ENCODE measurements at regions not wholly inside any gene's neighbourhood (a gene's known extent, or its start where the extent isn't known, plus 50 kb on each side); places are given as distances from the start of the nearest gene placed in this dataset.

DNA sequence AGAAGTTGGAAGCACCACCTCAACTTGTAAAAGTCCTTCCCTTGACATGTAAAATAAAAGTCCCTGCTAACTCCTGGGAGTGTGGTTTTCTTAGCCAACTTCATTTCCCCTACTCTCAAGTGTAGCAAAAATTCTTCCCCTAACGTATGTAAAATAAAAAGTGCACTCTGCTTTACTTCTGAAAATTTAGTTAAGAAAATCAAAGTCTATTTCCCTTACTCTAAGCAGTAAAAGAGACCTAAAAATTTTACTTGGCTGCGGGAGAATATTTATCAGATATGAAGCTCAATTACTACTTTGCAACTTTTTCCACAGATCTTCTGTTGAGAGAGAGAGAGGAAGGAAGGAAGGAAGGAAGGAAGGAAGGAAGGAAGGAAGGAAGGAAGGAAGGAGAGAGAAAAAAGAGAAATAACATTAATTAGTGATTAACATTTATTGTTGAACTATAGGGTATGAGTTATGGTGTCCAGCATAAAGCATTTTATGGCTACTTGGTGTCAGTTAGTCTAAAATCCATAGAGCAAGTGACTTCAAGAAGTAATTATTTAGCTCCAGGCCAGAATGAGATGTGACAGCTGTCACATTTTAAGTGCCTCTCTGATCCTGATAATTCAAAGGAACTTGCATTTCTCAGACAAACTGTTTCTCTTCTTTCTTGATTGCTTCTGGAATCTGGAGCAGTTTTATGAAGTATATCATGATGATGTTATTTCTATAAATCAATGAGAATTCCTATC is 210.3 kb downstream of the TMX3 start:
- no peaks in the 10 kb centered on the region for H3K79me1 ChIP-seq (ENCODE audit: low read depth, low read length)
- H3K56ac ChIP-seq (replicated peaks; ENCODE audit: insufficient read length, low read depth, low read length) = no peak overlapping the region
- H3K23ac ChIP-seq (ENCODE audit: insufficient read length) = no peak overlapping the region
- no peak overlapping the region for H4K8ac ChIP-seq (ENCODE audit: extremely low read depth, insufficient read depth, low read length)
- H3K4me1 ChIP-seq (replicated peaks in 1 of 4; ENCODE audit: control insufficient read depth in 3 of 4, insufficient read depth in 4 of 4, low read length in 3 of 4) = no peaks in the 10 kb centered on the region
- no peak overlapping the region for H2BK120ac ChIP-seq (replicated peaks; ENCODE audit: low read depth, low read length)
- FAIRE-seq = no peak
- H2BK12ac ChIP-seq (ENCODE audit: low read depth, low read length) = no peak overlapping the region
- H3K9ac ChIP-seq (replicated peaks in 1 of 4; ENCODE audit: extremely low read depth in 1 of 4, low read depth in 3 of 4, low read length in 3 of 4) = no peak overlapping the region
- ChIA-PET POLR2A (ENCODE audit: partially characterized antibody) (no interaction called here), CTCF (ENCODE audit: partially characterized antibody) (interaction anchor here (0.7 kb wide), 1 partner anchor 162 kb away, joined by 5 read pairs; no protein-coding TSS in a partner anchor)
- H3K79me2 ChIP-seq (ENCODE audit: control insufficient read depth in 1 of 2, insufficient read depth in 2 of 2, low read length in 2 of 2) = no peaks in the 10 kb centered on the region
- no peak overlapping the region for H3K4me3 ChIP-seq (ENCODE audit: extremely low read depth in 1 of 4, insufficient read depth in 2 of 4, low read depth in 3 of 4, low read length in 4 of 4)
- no peak overlapping the region for H3K18ac ChIP-seq (ENCODE audit: extremely low read depth, low read length)
- no peak overlapping the region for H2AK5ac ChIP-seq (ENCODE audit: low read depth, low read length)
- no peak overlapping the region for H2BK20ac ChIP-seq (ENCODE audit: low read length)
- no peak overlapping the region for H3K27ac ChIP-seq (ENCODE audit: low read depth, low read length)
- no peak overlapping the region for H3K4me2 ChIP-seq (ENCODE audit: insufficient read depth in 1 of 2, low read depth in 2 of 2, low read length in 2 of 2)
- H3K14ac ChIP-seq (ENCODE audit: insufficient read length) = no peak overlapping the region
- peak overlapping the region; percentile 57; the same call in 1 of the 2 replicates for H2AFZ ChIP-seq (ENCODE audit: low read length)
- H3K23me2 ChIP-seq (ENCODE audit: low read depth, low read length) = no peaks in the 10 kb centered on the region
- H4K91ac ChIP-seq (replicated peaks; ENCODE audit: insufficient read length, low read length) = no peak overlapping the region
- H3K4ac ChIP-seq (replicated peaks; ENCODE audit: insufficient read length, low read depth, low read length) = no peak overlapping the region
- H3K36me3 ChIP-seq (ENCODE audit: control insufficient read depth in 2 of 4, insufficient read depth in 4 of 4, low read length in 3 of 4) = no peaks in the 10 kb centered on the region
- no peak overlapping the region for H4K5ac ChIP-seq (ENCODE audit: insufficient read length, low read depth, low read length)
- no peaks in the 10 kb centered on the region for H3K27me3 ChIP-seq (replicated peaks in 1 of 4; ENCODE audit: control insufficient read depth in 3 of 4, extremely low read depth in 1 of 4, insufficient read depth in 3 of 4, low read length in 3 of 4)
- no peak overlapping the region for H2BK15ac ChIP-seq (ENCODE audit: low read length)
- WGBS, 2 experiments (ENCODE audit: extremely low coverage in 1 of 2, insufficient coverage in 1 of 2, insufficient read length in 1 of 2, insufficient replicate concordance in 2 of 2, low coverage in 1 of 2, low lambda C conversion rate in 2 of 2, missing lambda C conversion rate in 1 of 2) = 92% methylated on average over 2 of the region's 2 CpGs; no CpG with 5 or more reads in 1 of the 2 experiments
- H2BK5ac ChIP-seq (ENCODE audit: low read depth, low read length) = no peak overlapping the region
- no peaks in the 10 kb centered on the region for H4K20me1 ChIP-seq (replicated peaks in 1 of 2; ENCODE audit: control insufficient read depth in 1 of 2, insufficient read depth in 2 of 2, low read length in 2 of 2)
- H3K9me3 ChIP-seq (ENCODE audit: insufficient read depth in 2 of 2, low read depth in 1 of 2, low read length in 1 of 2) = no peaks in the 10 kb centered on the region
- DNase-seq (ENCODE audit: low read depth in 1 of 2, low spot score in 2 of 2) = no peak
- no peak for TF ChIP-seq SAP30 (IDR thresholded peaks at IDR 0.05; ENCODE audit: insufficient read depth, insufficient replicate concordance, low read length)
- no peak for TF ChIP-seq POLR2AphosphoS5 (IDR thresholded peaks at IDR 0.05; ENCODE audit: low read depth, low read length)
- TF ChIP-seq POLR2A (IDR thresholded peaks at IDR 0.05; ENCODE audit: control extremely low read depth in 1 of 2, low read depth in 2 of 2, low read length in 2 of 2) = no peak
- TF ChIP-seq BACH1 (IDR thresholded peaks at IDR 0.05; ENCODE audit: low read length) = no peak
- no peak for TF ChIP-seq RXRA (IDR thresholded peaks at IDR 0.05; ENCODE audit: insufficient read depth, low read depth, low read length)
- no peak for TF ChIP-seq TEAD4 (IDR thresholded peaks at IDR 0.05; ENCODE audit: low read depth, low read length)
- TF ChIP-seq KDM4A (IDR thresholded peaks at IDR 0.05; ENCODE audit: low read depth, low read length, severe bottlenecking) = no peak
- TF ChIP-seq NRF1 (IDR thresholded peaks at IDR 0.05; ENCODE audit: low read depth, low read length) = no peak
- TF ChIP-seq EP300 (IDR thresholded peaks at IDR 0.05; ENCODE audit: borderline replicate concordance in 1 of 2, low read depth in 2 of 2, low read length in 2 of 2) = no peak
- TF ChIP-seq, protein P1, sequence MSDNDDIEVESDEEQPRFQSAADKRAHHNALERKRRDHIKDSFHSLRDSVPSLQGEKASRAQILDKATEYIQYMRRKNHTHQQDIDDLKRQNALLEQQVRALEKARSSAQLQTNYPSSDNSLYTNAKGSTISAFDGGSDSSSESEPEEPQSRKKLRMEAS (IDR thresholded peaks at IDR 0.05) = no peak
- no peak for TF ChIP-seq CHD2 (IDR thresholded peaks at IDR 0.05; ENCODE audit: low read length)
- TF ChIP-seq SIX5 (IDR thresholded peaks at IDR 0.05; ENCODE audit: low read depth, low read length) = no peak
- no peak for TF ChIP-seq GTF2F1 (IDR thresholded peaks at IDR 0.05; ENCODE audit: borderline replicate concordance, low read depth, low read length)
